Aorta (tissue), 5 donors: ENCODE measurements at regions not wholly inside any gene's neighbourhood (a gene's known extent, or its start where the extent isn't known, plus 50 kb on each side); places are given as distances from the start of the nearest gene placed in this dataset.
A peak's percentile ranks its signal among the peaks of the same experiment; 100 is the strongest.
"Not testable (repeated sequence)": the region's sequence is repeated elsewhere in the genome, so short reads cannot be mapped to it uniquely, and the experiment has no call there.

Experiments used
- ATAC-seq: fragments of 200-7000 bp; cut with Tn5 transposase; one replicate; pipeline ENCODE4 v1.9.1; 2022; ENCODE audit warnings: moderate library complexity; ENCODE audit not compliant: low FRiP score
- DNase-seq, 2 donors: peaks; one replicate each; pipeline ENCODE4 v3.0.0-alpha.2; 2020
- H3K27ac ChIP-seq, 2 donors: one replicate each; pipeline ENCODE4 v1.5.1; 2013; ENCODE audit warnings: low read length in 2 of 2, mild to moderate bottlenecking in 2 of 2, moderate library complexity in 2 of 2, control low read depth in 1 of 2, inconsistent platforms in 1 of 2, low read depth in 1 of 2
- H3K27me3 ChIP-seq, 2 donors: one replicate each; pipeline ENCODE4 v1.6.1; 2013; ENCODE audit warnings: control low read depth in 1 of 2, low read length in 1 of 2, mild to moderate bottlenecking in 1 of 2, moderate library complexity in 1 of 2; ENCODE audit not compliant: insufficient read depth in 2 of 2, control insufficient read depth in 1 of 2
- H3K36me3 ChIP-seq, 2 donors: one replicate each; pipeline ENCODE4 v1.6.1; 2013; ENCODE audit warnings: control low read depth in 1 of 2, low read length in 1 of 2, mild to moderate bottlenecking in 1 of 2; ENCODE audit not compliant: insufficient read depth in 2 of 2, control insufficient read depth in 1 of 2
- H3K4me1 ChIP-seq, 2 donors: one replicate each; pipeline ENCODE4 v1.6.1; 2013; ENCODE audit warnings: low read length in 2 of 2, control low read depth in 1 of 2, mild to moderate bottlenecking in 1 of 2, moderate library complexity in 1 of 2; ENCODE audit not compliant: insufficient read depth in 2 of 2, control insufficient read depth in 1 of 2
- H3K4me3 ChIP-seq, 2 donors: one replicate each; pipeline ENCODE4 v1.5.1; 2013; ENCODE audit warnings: low read length in 2 of 2, control low read depth in 1 of 2, mild to moderate bottlenecking in 1 of 2
- H3K9me3 ChIP-seq: one replicate; pipeline ENCODE4 v1.6.1; 2013; ENCODE audit warnings: mild to moderate bottlenecking, low read length; ENCODE audit not compliant: control insufficient read depth
- WGBS, 2 donors: extraction: QIAGEN DNeasy Blood & Tissue Kit; methylation state at CpG; one replicate each; pipeline ENCODE4 v1.1.7; 2013; 5-methylcytosine and 5-hydroxymethylcytosine counted together
- intact Hi-C, 2 donors: fragments of 100-400 bp; cut with DNase I; formaldehyde crosslinking; loops; one replicate each; pipeline versions ENCODE4 v1.14.2 to v1.15.0; 2022
- donor health status: healthy with polysubstance abuse.
- donor health status: Bipolar disorder and iron deficiency.
- donor health status: DM: no; HTN: no; CAD: no.
- donor health status: DM: no; HTN: no; CAD: no.
- donor health status: DM: yes; HTN: yes; CAD: no.

DNA sequence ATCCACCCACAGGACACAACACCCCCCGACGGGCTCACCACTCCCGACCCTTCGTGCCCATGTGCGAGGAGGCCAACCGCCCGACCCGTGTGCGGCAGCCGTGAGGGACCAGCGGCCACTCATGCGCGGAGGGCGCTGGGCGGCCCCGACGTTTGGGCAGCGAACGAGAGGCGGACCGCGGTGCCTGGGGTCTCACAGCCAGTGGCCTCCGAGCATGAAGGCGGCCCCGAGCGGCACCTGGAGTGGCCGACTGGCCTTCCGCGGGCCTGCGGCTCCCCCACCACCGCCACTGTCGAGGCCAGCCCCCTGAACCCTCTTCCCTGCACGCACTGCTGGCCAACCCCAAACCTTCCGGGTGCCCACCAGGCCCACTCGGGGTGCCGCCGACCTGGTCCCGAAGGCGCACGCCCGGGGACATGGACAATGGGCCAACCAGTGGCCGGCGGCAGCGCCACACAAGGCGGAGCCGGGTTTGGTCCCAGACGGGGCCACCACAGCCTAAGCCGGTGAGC lies 4274.9 kb upstream of the OR11H1 start:
- DNase-seq (peak; percentile 34 to 51), ATAC-seq (peak; percentile 38)
- Histone ChIP-seq H3K9me3 (no peaks in the 10 kb centered on the region), H3K4me3 (no peak overlapping the region), H3K36me3 (no peaks in the 10 kb centered on the region), H3K4me1 (no peaks in the 10 kb centered on the region), H3K27ac (no peak overlapping the region), H3K27me3 (no peaks in the 10 kb centered on the region)
- WGBS, 2 donors = 85 to 90% methylated on average over 42 to 48 of the region's 48 CpGs
- intact Hi-C loops = no loop called here

- peak; percentile 20 to 44 for DNase-seq
- WGBS, 2 donors = 78 to 83% methylated on average over 7 of the region's 8 CpGs
Measured at GRCh38 chr22:11270981-11271380, 4257.0 kb upstream of the OR11H1 start.

GRCh38 chr22:11285116-11285838 lies 4242.7 kb upstream of the OR11H1 start:
- DNase-seq = peak in 1 of 2 donors; percentile 73
- ATAC-seq, intact Hi-C loops, H3K4me1 ChIP-seq, H3K9me3 ChIP-seq, H3K36me3 ChIP-seq, H3K4me3 ChIP-seq, H3K27me3 ChIP-seq, H3K27ac ChIP-seq: not testable (repeated sequence)
- WGBS, 2 donors = 71 to 75% methylated on average over 32 of the region's 32 CpGs

More at GRCh38 chr22:11270981-11271380, 4257.0 kb upstream of the OR11H1 start:
- H3K27me3 ChIP-seq, intact Hi-C loops, H3K4me3 ChIP-seq, H3K27ac ChIP-seq, H3K36me3 ChIP-seq, H3K4me1 ChIP-seq, H3K9me3 ChIP-seq, ATAC-seq: not testable (repeated sequence)

DNA sequence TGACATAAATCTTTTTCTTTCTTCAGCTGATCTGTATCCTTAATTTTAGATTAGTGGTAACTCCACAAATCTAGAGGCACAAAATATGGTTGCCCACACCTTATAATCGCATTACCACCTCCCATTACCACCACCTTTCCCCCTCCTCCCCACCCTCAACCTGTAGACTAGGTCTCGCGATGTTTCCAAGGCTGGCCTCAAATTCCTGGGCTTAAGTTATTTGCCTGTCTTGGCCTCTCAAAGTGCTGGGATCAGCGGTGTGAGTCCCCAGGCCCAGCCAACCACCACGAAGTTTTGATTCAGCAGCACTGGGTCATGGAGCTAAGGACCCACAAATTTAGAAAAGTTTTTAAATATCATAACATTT lies 4242.2 kb upstream of the OR11H1 start:
- H3K36me3 ChIP-seq, H3K27me3 ChIP-seq, H3K9me3 ChIP-seq, intact Hi-C loops, ATAC-seq, H3K4me1 ChIP-seq, H3K4me3 ChIP-seq, H3K27ac ChIP-seq: not testable (repeated sequence)
- WGBS, 2 donors = 44 to 54% methylated on average over 5 of the region's 5 CpGs
- peak in 1 of 2 donors; percentile 32 for DNase-seq

DNA sequence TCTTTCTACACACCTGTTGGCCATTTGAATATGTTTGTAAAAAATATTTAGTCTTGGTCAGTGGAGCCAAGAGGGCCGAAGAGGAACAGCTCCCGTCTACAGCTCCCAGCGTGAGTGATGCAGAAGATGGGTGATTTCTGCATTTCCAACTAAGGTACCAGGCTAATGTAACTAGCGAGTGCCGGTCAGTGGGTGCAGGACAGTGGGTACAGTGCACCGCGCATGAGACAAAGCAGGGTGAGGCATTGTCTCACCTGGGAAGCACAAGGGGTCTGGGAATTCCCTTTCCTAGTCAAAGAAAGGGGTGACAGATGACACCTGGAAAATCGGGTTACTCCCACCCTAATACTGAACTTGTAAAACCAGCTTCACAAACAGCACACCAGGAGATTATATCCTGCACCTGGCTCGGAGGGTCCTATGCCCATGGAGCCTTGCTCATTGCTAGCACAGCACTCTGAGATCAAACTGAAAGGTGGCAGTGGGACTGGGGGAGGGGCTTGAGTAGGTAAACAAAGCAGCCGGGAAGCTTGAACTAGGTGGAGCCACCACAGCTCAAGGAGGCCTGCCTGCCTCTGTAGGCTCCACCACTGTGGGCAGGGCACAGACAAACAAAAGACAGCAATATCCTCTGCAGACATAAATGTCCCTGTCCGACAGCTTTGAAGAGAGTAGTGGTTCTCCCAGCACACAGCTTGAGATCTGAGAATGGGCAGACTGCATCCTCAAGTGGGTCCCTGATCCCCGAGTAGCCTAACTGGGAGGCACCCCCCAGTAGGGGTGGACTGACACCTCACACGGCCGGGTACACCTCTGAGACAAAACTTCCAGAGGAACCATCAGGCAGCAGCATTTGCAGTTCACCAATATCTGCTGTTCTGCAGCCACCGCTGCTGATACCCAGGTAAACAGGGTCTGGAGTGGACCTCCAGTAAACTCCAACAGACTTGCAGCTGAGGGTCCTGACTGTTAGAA lies 4239.5 kb upstream of the OR11H1 start:
- ATAC-seq, H3K4me1 ChIP-seq, H3K27me3 ChIP-seq, H3K4me3 ChIP-seq, intact Hi-C loops, H3K36me3 ChIP-seq, H3K9me3 ChIP-seq, H3K27ac ChIP-seq: not testable (repeated sequence)
- WGBS, 2 donors = 79 to 80% methylated on average over 15 of the region's 15 CpGs
- DNase-seq = peak in 1 of 2 donors; percentile 66

- H3K27me3 ChIP-seq, H3K4me3 ChIP-seq, H3K4me1 ChIP-seq, H3K36me3 ChIP-seq, H3K27ac ChIP-seq, H3K9me3 ChIP-seq, DNase-seq, intact Hi-C loops, ATAC-seq: not testable (repeated sequence)
- WGBS, 2 donors = 46 to 47% methylated on average over 5 of the region's 5 CpGs
Measured at GRCh38 chr22:11298126-11298893, 4229.7 kb upstream of the OR11H1 start.

DNA sequence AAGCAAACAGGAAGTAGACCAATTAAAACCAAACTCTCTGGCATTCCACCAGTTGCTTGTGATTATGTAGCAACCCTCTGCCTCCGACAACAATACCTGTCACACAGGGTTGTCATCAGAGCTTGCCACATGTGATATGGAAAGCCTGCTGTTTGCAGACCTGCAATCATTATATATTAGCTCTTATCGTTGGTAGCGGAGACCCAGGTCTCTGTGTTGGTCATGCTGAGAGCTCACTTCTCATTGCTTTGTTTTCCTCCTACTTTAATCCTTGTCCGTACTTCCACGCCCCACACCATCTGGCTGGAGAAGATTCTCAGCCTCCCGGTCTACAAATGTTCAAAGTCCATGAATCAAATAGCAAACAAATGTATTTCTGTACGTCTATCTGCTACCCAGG lies 4225.6 kb upstream of the OR11H1 start:
- H3K27me3 ChIP-seq, intact Hi-C loops, H3K27ac ChIP-seq, ATAC-seq, H3K4me3 ChIP-seq, H3K4me1 ChIP-seq, H3K9me3 ChIP-seq, H3K36me3 ChIP-seq, DNase-seq: not testable (repeated sequence)
- 68 to 70% methylated on average over 7 of the region's 7 CpGs for WGBS, 2 donors

- intact Hi-C loops, H3K36me3 ChIP-seq, H3K27ac ChIP-seq, H3K4me3 ChIP-seq, H3K27me3 ChIP-seq, DNase-seq, H3K9me3 ChIP-seq, ATAC-seq, H3K4me1 ChIP-seq: not testable (repeated sequence)
- 23 to 26% methylated on average over 1 of the region's 1 CpG for WGBS, 2 donors
Measured at GRCh38 chr22:11302904-11303303, 4225.1 kb upstream of the OR11H1 start.
